Right lobe of liver (tissue), 6 donors: ENCODE measurements at regions not wholly inside any gene's neighbourhood (a gene's known extent, or its start where the extent isn't known, plus 50 kb on each side); places are given as distances from the start of the nearest gene placed in this dataset.
"Not testable (repeated sequence)": the region's sequence is repeated elsewhere in the genome, so short reads cannot be mapped to it uniquely, and the experiment has no call there.

Source experiments
- ATAC-seq, 4 donors: fragments of 200-7000 bp; cut with Tn5 transposase; one replicate each; pipeline ENCODE4 v1.9.1; 2020; ENCODE audit warnings: mild to moderate bottlenecking in 4 of 4, moderate library complexity in 4 of 4
- DNase-seq, 3 donors: peaks; one replicate each; pipeline ENCODE4 v3.0.0-alpha.2; 2020
- H3K27ac ChIP-seq, 3 donors: fragments of 200-600 bp; one replicate each; pipeline ENCODE4 v1.8.0; 2022
- H3K27me3 ChIP-seq, 2 donors: fragments of 200-600 bp; one replicate each; pipeline ENCODE4 v1.8.0; 2022
- H3K36me3 ChIP-seq, 4 donors: fragments of 200-600 bp; sonication (generic) in 1 of 4; one replicate each; pipeline versions ENCODE4 v1.5.1 to v1.8.0; 2017 to 2022; ENCODE audit warnings: control low read depth in 1 of 4
- H3K4me1 ChIP-seq, 4 donors: fragments of 200-600 bp; sonication (generic) in 1 of 4; one replicate each; pipeline versions ENCODE4 v1.5.1 to v1.8.0; 2017 to 2022; ENCODE audit warnings: control low read depth in 1 of 4
- H3K4me3 ChIP-seq, 3 donors: fragments of 200-600 bp; one replicate each; pipeline ENCODE4 v1.8.0; 2022
- H3K9me3 ChIP-seq, 4 donors: fragments of 200-600 bp; sonication (generic) in 1 of 4; one replicate each; pipeline versions ENCODE4 v1.5.1 to v1.8.0; 2017 to 2022; ENCODE audit warnings: control low read depth in 1 of 4
- CTCF ChIP-seq, 4 donors: fragments of 200-600 bp in 3 of 4; fragments of 450-650 bp in 1 of 4; IDR thresholded peaks; one replicate each; pipeline versions ENCODE4 v1.5.1 to v1.8.0; 2016 to 2022; ENCODE audit warnings: antibody characterized with exemption in 4 of 4, mild to moderate bottlenecking in 2 of 4
- POLR2A ChIP-seq: fragments of 450-650 bp; IDR thresholded peaks from one replicate; pipeline ENCODE4 v1.6.1; 2017; ENCODE audit warnings: antibody characterized with exemption, mild to moderate bottlenecking
- WGBS: methylation state at CpG from one replicate; pipeline ENCODE4 v1.1.6; 2018; ENCODE audit warnings: low coverage, low lambda C conversion rate; ENCODE audit not compliant: insufficient coverage; ENCODE audit errors: missing lambda C conversion rate; 5-methylcytosine and 5-hydroxymethylcytosine counted together
- intact Hi-C, 2 donors: fragments of 100-400 bp; cut with DNase I; formaldehyde crosslinking; loops; one replicate each; pipeline versions ENCODE4 v1.11.2 to v1.14.1; 2022
- donor health status: DM: no; HTN: yes; CAD: no.
- donor health status: DM: no; HTN: no; CAD: no.
- donor health status: DM: no; HTN: no; CAD: no.
- donor health status: DM: no; HTN: yes; CAD: no.
- donor health status: DM: no; HTN: yes; CAD: no.

- intact Hi-C loops: no loop called here
- TF ChIP-seq CTCF (IDR thresholded peaks at IDR 0.05): peak in 1 of 4 donors; percentile 15
- no peak for TF ChIP-seq POLR2A
- H3K4me1 ChIP-seq: peaks cover 0 to 14% (median 5%) of the 10 kb centered on the region in 4 donors
- no peaks in the 10 kb centered on the region for H3K9me3 ChIP-seq
- WGBS: 13% methylated on average over 3 of the region's 3 CpGs
- peak overlapping the region in 2 of 3 donors; percentile 32 to 57 for H3K27ac ChIP-seq
- no peaks in the 10 kb centered on the region for H3K27me3 ChIP-seq
- DNase-seq: peak; percentile 39 to 84 (median 77)
- H3K4me3 ChIP-seq: no peak overlapping the region
- peak; percentile 92 to 98 (median 96) for ATAC-seq
- no peaks in the 10 kb centered on the region for H3K36me3 ChIP-seq
Observed at GRCh38 chr2:150676747-150677383, 189.4 kb upstream of the RND3 start.

- Histone ChIP-seq H3K27me3 (no peaks in the 10 kb centered on the region), H3K4me1 (peaks cover 0 to 14% (median 5%) of the 10 kb centered on the region in 4 donors), H3K4me3 (no peak overlapping the region), H3K36me3 (no peaks in the 10 kb centered on the region), H3K27ac (no peak overlapping the region), H3K9me3 (no peaks in the 10 kb centered on the region)
- ATAC-seq: no peak
- WGBS: 83% methylated on average over 2 of the region's 2 CpGs
- DNase-seq: no peak
- intact Hi-C loops: no loop called here
- TF ChIP-seq POLR2A: no peak
Observed at GRCh38 chr2:150675807-150676206, 188.3 kb upstream of the RND3 start.

GRCh38 chr2:150674283-150674682, 186.8 kb upstream of the RND3 start:
- ATAC-seq: no peak
- intact Hi-C loops: no loop called here
- 75% methylated on average over 3 of the region's 3 CpGs for WGBS
- H3K27me3 ChIP-seq: no peaks in the 10 kb centered on the region
- H3K4me3 ChIP-seq: no peak overlapping the region
- H3K4me1 ChIP-seq: peaks cover 0 to 14% (median 5%) of the 10 kb centered on the region in 4 donors
- H3K27ac ChIP-seq: no peak overlapping the region
- H3K9me3 ChIP-seq: no peaks in the 10 kb centered on the region
- TF ChIP-seq CTCF (IDR thresholded peaks at IDR 0.05): no peak
- no peak for TF ChIP-seq POLR2A
- H3K36me3 ChIP-seq: no peaks in the 10 kb centered on the region
- no peak for DNase-seq

GRCh38 chr2:150672311-150672710, 184.8 kb upstream of the RND3 start:
- WGBS: 92% methylated on average over 2 of the region's 2 CpGs
- Histone ChIP-seq H3K4me3 (no peak overlapping the region), H3K36me3 (no peaks in the 10 kb centered on the region), H3K27me3 (no peaks in the 10 kb centered on the region), H3K4me1 (peaks cover 0 to 8% (median 1%) of the 10 kb centered on the region in 4 donors), H3K9me3 (no peaks in the 10 kb centered on the region), H3K27ac (no peak overlapping the region)
- ATAC-seq: no peak
- TF ChIP-seq CTCF (IDR thresholded peaks at IDR 0.05): no peak
- intact Hi-C loops: no loop called here
- DNase-seq: no peak

- TF ChIP-seq CTCF (IDR thresholded peaks at IDR 0.05) (no peak), POLR2A (no peak)
- intact Hi-C loops: no loop called here
- DNase-seq (no peak), ATAC-seq (no peak)
- no peak overlapping the region for H3K27ac ChIP-seq
- no peak overlapping the region for H3K4me3 ChIP-seq
- no peaks in the 10 kb centered on the region for H3K36me3 ChIP-seq
- H3K4me1 ChIP-seq: no peaks in the 10 kb centered on the region
- no peaks in the 10 kb centered on the region for H3K9me3 ChIP-seq
- 95% methylated on average over 3 of the region's 3 CpGs for WGBS
- no peaks in the 10 kb centered on the region for H3K27me3 ChIP-seq
Observed at GRCh38 chr2:150669492-150669891, 182.0 kb upstream of the RND3 start.

GRCh38 chr2:150667039-150667438, 179.6 kb upstream of the RND3 start:
- H3K36me3 ChIP-seq, H3K27me3 ChIP-seq, ATAC-seq, H3K4me1 ChIP-seq, intact Hi-C loops, DNase-seq, H3K4me3 ChIP-seq, H3K9me3 ChIP-seq, H3K27ac ChIP-seq: not testable (repeated sequence)
